ENCODE measurements at regions not wholly inside any gene's neighbourhood (a gene's known extent, or its start where the extent isn't known, plus 50 kb on each side); places are given as distances from the start of the nearest gene placed in this dataset.

DNA sequence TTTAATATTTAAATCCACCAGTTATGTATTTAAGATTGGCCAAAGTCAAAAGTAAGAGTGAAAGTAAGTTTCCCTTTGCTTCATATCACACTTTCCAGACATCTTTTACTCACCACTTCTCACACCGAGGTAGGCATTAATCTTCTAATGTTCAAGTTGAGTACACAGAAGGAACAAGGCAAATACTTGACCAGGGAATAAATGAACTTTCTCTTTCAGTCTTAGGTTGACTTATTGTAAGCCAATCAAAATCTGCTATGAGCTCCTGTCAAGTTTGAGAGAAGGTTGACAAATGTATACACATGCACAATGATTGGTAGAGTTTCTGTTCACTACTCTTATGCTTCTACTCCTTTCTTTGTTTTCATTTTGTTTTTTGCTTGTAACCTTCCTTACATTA, 842.5 kb downstream of the REEP3 start:
- TF ChIP-seq, protein P1, sequence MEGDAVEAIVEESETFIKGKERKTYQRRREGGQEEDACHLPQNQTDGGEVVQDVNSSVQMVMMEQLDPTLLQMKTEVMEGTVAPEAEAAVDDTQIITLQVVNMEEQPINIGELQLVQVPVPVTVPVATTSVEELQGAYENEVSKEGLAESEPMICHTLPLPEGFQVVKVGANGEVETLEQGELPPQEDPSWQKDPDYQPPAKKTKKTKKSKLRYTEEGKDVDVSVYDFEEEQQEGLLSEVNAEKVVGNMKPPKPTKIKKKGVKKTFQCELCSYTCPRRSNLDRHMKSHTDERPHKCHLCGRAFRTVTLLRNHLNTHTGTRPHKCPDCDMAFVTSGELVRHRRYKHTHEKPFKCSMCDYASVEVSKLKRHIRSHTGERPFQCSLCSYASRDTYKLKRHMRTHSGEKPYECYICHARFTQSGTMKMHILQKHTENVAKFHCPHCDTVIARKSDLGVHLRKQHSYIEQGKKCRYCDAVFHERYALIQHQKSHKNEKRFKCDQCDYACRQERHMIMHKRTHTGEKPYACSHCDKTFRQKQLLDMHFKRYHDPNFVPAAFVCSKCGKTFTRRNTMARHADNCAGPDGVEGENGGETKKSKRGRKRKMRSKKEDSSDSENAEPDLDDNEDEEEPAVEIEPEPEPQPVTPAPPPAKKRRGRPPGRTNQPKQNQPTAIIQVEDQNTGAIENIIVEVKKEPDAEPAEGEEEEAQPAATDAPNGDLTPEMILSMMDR (IDR thresholded peaks at IDR 0.05): no peak
- TF ChIP-seq EZH2 (IDR thresholded peaks at IDR 0.05) (no peak), EZH2phosphoT487 (IDR thresholded peaks at IDR 0.05) (no peak)

Data from neural progenitor cell (in vitro differentiated cells).